Gastroesophageal sphincter (tissue), 4 donors: ENCODE measurements at regions not wholly inside any gene's neighbourhood (a gene's known extent, or its start where the extent isn't known, plus 50 kb on each side); places are given as distances from the start of the nearest gene placed in this dataset.

Experiments
- ATAC-seq: fragments of 150-250 bp; one replicate; pipeline ENCODE4 v1.9.1; 2016; ENCODE audit warnings: mild to moderate bottlenecking, moderate library complexity
- H3K27ac ChIP-seq, 4 donors: fragments of 200-600 bp; sonication (generic) in 3 of 4; 1 replicate in 3 of 4; 2 replicates in 1 of 4; pipeline ENCODE4 v1.5.1; 2016 to 2019
- H3K27me3 ChIP-seq: fragments of 200-600 bp; sonication (generic); one replicate; pipeline ENCODE4 v1.5.1; 2019
- H3K36me3 ChIP-seq, 2 donors: fragments of 200-600 bp; sonication (generic); one replicate each; pipeline ENCODE4 v1.5.1; 2019; ENCODE audit warnings: control low read depth in 1 of 2
- H3K4me1 ChIP-seq, 3 donors: fragments of 200-600 bp; sonication (generic); 1 replicate in 2 of 3; 2 replicates in 1 of 3; pipeline ENCODE4 v1.5.1; 2016 to 2019; ENCODE audit warnings: control low read depth in 2 of 3
- H3K4me3 ChIP-seq, 2 donors: fragments of 200-600 bp; sonication (generic); one replicate each; pipeline ENCODE4 v1.5.1; 2019; ENCODE audit warnings: mild to moderate bottlenecking in 1 of 2, moderate library complexity in 1 of 2
- H3K9me3 ChIP-seq, 3 donors: fragments of 200-600 bp; sonication (generic); one replicate each; pipeline ENCODE4 v1.5.1; 2017 to 2019; ENCODE audit warnings: control low read depth in 2 of 3
- EP300 ChIP-seq: sonication (generic); formaldehyde crosslinking; IDR thresholded peaks from one replicate; pipeline ENCODE4 v1.6.1; 2017; ENCODE audit warnings: antibody characterized with exemption, mild to moderate bottlenecking
- POLR2A ChIP-seq, 2 donors: fragments of 450-650 bp; IDR thresholded peaks; one replicate each; pipeline ENCODE4 v1.6.1; 2017; ENCODE audit warnings: antibody characterized with exemption in 2 of 2, mild to moderate bottlenecking in 2 of 2, moderate library complexity in 1 of 2
- POLR2AphosphoS5 ChIP-seq: sonication (generic); formaldehyde crosslinking; IDR thresholded peaks from one replicate; pipeline ENCODE4 v1.6.1; 2017; ENCODE audit warnings: antibody characterized with exemption
- WGBS, 2 donors: methylation state at CpG; one replicate each; pipeline ENCODE4 v1.1.5; 2018; ENCODE audit warnings: low coverage in 1 of 2; 5-methylcytosine and 5-hydroxymethylcytosine counted together
- TF ChIP-seq, protein P1 (sequence below), 4 experiments: fragments of 200-600 bp in 2 of 4; fragments of 450-650 bp in 2 of 4; sonication (generic) in 1 of 4; IDR thresholded peaks; one replicate each; pipeline ENCODE4 v1.5.1; 2017 to 2019; ENCODE audit warnings: antibody characterized with exemption in 4 of 4, mild to moderate bottlenecking in 2 of 4, moderate library complexity in 2 of 4

DNA sequence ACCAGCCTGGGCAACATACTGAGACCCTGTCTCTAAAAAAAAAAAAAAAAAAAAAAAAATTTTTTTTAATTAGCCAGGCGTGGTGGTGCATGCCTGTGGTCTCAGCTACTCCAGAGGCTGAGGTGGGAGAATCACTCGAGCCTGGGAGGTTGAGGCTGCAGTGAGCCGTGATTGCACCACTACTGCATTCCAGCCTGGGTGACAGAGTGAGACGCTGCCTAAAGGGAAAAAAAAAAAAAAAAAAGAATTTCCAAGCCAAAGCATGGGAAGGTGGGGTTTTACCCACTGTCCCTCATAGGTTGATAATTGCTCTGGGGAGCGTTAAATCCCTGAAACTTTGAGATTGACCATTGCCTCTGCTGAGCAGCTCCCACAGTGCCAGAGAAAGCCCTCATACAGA lies 427.5 kb downstream of the BCOR start:
- H3K27ac ChIP-seq: no peak overlapping the region
- no peaks in the 10 kb centered on the region for H3K36me3 ChIP-seq
- H3K4me3 ChIP-seq: no peak overlapping the region
- no peak for TF ChIP-seq POLR2AphosphoS5
- no peak for TF ChIP-seq POLR2A (IDR thresholded peaks at IDR 0.05)
- no peak for TF ChIP-seq EP300
- TF ChIP-seq, protein P1, sequence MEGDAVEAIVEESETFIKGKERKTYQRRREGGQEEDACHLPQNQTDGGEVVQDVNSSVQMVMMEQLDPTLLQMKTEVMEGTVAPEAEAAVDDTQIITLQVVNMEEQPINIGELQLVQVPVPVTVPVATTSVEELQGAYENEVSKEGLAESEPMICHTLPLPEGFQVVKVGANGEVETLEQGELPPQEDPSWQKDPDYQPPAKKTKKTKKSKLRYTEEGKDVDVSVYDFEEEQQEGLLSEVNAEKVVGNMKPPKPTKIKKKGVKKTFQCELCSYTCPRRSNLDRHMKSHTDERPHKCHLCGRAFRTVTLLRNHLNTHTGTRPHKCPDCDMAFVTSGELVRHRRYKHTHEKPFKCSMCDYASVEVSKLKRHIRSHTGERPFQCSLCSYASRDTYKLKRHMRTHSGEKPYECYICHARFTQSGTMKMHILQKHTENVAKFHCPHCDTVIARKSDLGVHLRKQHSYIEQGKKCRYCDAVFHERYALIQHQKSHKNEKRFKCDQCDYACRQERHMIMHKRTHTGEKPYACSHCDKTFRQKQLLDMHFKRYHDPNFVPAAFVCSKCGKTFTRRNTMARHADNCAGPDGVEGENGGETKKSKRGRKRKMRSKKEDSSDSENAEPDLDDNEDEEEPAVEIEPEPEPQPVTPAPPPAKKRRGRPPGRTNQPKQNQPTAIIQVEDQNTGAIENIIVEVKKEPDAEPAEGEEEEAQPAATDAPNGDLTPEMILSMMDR (IDR thresholded peaks at IDR 0.05): no peak
- WGBS, 2 donors: 63% methylated on average over 2 of the region's 5 CpGs; no CpG with 5 or more reads in 1 of the 2 donors
- no peaks in the 10 kb centered on the region for H3K27me3 ChIP-seq
- no peaks in the 10 kb centered on the region for H3K9me3 ChIP-seq
- ATAC-seq: no peak
- H3K4me1 ChIP-seq: no peaks in the 10 kb centered on the region

DNA sequence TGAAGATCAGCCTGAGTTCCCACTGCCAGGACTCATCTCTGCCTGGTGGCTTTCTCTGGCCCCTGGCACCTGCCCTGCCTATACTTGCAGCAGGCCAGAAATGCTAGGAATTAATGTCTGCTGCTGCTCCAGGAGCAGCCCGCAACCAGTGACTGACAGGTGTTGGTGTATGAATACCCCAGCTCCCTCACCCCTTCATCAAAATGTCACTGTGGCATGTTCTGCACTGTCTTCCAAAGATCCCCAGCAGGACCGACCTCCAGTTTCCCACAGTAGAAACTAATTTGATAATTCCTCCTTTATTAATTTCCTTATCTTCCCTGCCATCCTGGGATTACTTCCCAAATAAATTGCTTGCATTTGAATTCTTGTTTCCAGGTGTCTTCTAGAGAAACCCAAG lies 425.4 kb downstream of the BCOR start:
- WGBS, 2 donors: 69 to 100% methylated on average over 2 of the region's 2 CpGs
- H3K27me3 ChIP-seq: no peaks in the 10 kb centered on the region
- TF ChIP-seq POLR2AphosphoS5 (no peak), EP300 (no peak), POLR2A (IDR thresholded peaks at IDR 0.05) (no peak)
- TF ChIP-seq, protein P1 (IDR thresholded peaks at IDR 0.05): no peak

DNA sequence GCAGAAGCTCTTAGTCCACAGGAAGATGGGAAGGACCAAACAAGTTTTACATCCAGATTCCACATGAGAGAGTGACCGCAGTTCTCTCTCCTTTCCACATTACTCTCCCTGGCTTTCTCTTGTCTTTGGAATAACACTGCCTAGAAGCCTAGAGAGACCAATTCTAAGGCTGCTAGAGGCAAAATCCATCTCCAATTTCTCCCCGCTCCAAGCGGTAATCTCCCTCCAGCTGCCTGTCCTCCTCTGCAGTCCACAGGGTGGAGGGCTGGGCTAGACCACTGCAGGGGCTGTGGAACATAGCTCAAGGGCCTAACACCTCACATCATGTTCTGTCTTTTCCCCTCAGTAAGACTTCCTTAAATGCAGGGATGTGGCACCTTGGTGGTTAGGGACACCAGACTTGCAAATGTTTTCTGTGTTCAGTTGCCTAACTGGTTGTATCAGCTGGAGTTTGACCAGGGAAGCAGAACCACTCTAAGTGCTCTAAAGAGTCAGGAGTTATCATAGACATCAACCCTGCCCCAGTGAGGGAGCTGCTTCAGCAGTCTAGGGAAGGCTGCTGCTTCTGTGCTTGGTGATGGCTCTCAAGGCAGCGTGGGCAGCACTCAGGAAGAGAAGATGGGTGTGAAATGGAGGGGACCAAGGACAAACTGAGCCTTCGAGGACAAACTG lies 423.1 kb downstream of the BCOR start:
- no peaks in the 10 kb centered on the region for H3K9me3 ChIP-seq
- no peaks in the 10 kb centered on the region for H3K27me3 ChIP-seq
- no peak for ATAC-seq
- no peak overlapping the region for H3K27ac ChIP-seq
- H3K4me1 ChIP-seq: no peaks in the 10 kb centered on the region
- TF ChIP-seq EP300 (no peak), POLR2AphosphoS5 (no peak), POLR2A (IDR thresholded peaks at IDR 0.05) (no peak)
- TF ChIP-seq, protein P1 (IDR thresholded peaks at IDR 0.05): no peak
- no peak overlapping the region for H3K4me3 ChIP-seq
- H3K36me3 ChIP-seq: no peaks in the 10 kb centered on the region
- 71 to 100% methylated on average over 1 of the region's 5 CpGs for WGBS, 2 donors

More for the DNA sequence above, 425.4 kb downstream of the BCOR start:
- ATAC-seq: no peak
- Histone ChIP-seq H3K4me3 (no peak overlapping the region), H3K4me1 (no peaks in the 10 kb centered on the region), H3K27ac (no peak overlapping the region), H3K36me3 (no peaks in the 10 kb centered on the region), H3K9me3 (no peaks in the 10 kb centered on the region)

DNA sequence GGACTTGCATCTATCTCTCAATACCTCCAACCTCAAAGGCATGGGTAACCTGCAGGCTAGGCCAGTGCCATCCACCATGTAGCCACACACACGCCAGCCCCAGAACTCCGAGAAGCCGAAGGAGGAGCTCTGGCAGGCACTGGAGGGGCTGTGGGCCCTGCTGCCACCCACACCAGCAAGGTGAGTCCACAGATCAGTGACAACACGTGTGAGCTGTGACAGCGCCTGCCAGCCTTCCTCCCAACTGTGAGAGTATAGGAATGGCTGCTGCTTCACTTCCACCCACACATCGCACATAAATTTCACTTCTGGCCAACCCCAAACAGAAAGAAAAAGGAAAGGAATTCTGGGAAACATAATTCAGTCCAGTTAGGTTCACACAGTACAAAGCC lies 422.6 kb downstream of the BCOR start:
- Histone ChIP-seq H3K27me3 (no peaks in the 10 kb centered on the region), H3K4me1 (no peaks in the 10 kb centered on the region), H3K36me3 (no peaks in the 10 kb centered on the region), H3K27ac (no peak overlapping the region), H3K9me3 (no peaks in the 10 kb centered on the region), H3K4me3 (no peak overlapping the region)
- no peak for ATAC-seq
- WGBS, 2 donors: 59 to 80% methylated on average over 1 to 3 of the region's 6 CpGs
- TF ChIP-seq POLR2AphosphoS5 (no peak), EP300 (no peak), POLR2A (IDR thresholded peaks at IDR 0.05) (no peak)
- TF ChIP-seq, protein P1 (IDR thresholded peaks at IDR 0.05): no peak

DNA sequence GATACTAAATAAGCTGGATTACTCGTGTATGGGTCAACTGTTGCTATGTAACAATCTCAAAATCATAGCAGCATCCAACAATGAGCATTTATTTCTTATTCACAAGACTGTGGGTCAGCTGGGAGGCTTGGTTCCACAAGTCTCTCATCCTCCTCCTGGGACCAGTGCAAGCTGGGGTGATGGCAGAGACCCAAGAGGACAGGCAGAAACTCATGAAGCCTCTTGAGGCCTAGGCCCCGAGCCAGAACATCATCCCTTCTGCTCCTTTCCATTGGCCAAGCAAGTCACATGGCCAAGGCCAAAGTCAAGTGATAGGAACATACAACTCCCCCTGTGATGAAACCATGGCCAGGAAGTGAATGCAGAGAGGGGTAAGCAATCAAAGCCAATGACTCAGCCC lies 422.1 kb downstream of the BCOR start:
- Histone ChIP-seq H3K36me3 (no peaks in the 10 kb centered on the region), H3K9me3 (no peaks in the 10 kb centered on the region), H3K27me3 (no peaks in the 10 kb centered on the region), H3K4me1 (no peaks in the 10 kb centered on the region), H3K4me3 (no peak overlapping the region), H3K27ac (no peak overlapping the region)
- ATAC-seq: peak; percentile 65
- no peak for TF ChIP-seq POLR2AphosphoS5
- no peak for TF ChIP-seq EP300
- no peak for TF ChIP-seq POLR2A (IDR thresholded peaks at IDR 0.05)
- TF ChIP-seq, protein P1 (IDR thresholded peaks at IDR 0.05): no peak
- WGBS, 2 donors: 21% methylated on average over 2 of the region's 2 CpGs; no CpG with 5 or more reads in 1 of the 2 donors
